Aorta (tissue), 5 donors: ENCODE measurements at regions not wholly inside any gene's neighbourhood (a gene's known extent, or its start where the extent isn't known, plus 50 kb on each side); places are given as distances from the start of the nearest gene placed in this dataset.

ENCODE experiments used
- ATAC-seq: fragments of 200-7000 bp; cut with Tn5 transposase; one replicate; pipeline ENCODE4 v1.9.1; 2022; ENCODE audit warnings: moderate library complexity; ENCODE audit not compliant: low FRiP score
- DNase-seq, 2 donors: peaks; one replicate each; pipeline ENCODE4 v3.0.0-alpha.2; 2020
- H3K27ac ChIP-seq, 2 donors: one replicate each; pipeline ENCODE4 v1.5.1; 2013; ENCODE audit warnings: low read length in 2 of 2, mild to moderate bottlenecking in 2 of 2, moderate library complexity in 2 of 2, control low read depth in 1 of 2, inconsistent platforms in 1 of 2, low read depth in 1 of 2
- H3K27me3 ChIP-seq, 2 donors: one replicate each; pipeline ENCODE4 v1.6.1; 2013; ENCODE audit warnings: control low read depth in 1 of 2, low read length in 1 of 2, mild to moderate bottlenecking in 1 of 2, moderate library complexity in 1 of 2; ENCODE audit not compliant: insufficient read depth in 2 of 2, control insufficient read depth in 1 of 2
- H3K36me3 ChIP-seq, 2 donors: one replicate each; pipeline ENCODE4 v1.6.1; 2013; ENCODE audit warnings: control low read depth in 1 of 2, low read length in 1 of 2, mild to moderate bottlenecking in 1 of 2; ENCODE audit not compliant: insufficient read depth in 2 of 2, control insufficient read depth in 1 of 2
- H3K4me1 ChIP-seq, 2 donors: one replicate each; pipeline ENCODE4 v1.6.1; 2013; ENCODE audit warnings: low read length in 2 of 2, control low read depth in 1 of 2, mild to moderate bottlenecking in 1 of 2, moderate library complexity in 1 of 2; ENCODE audit not compliant: insufficient read depth in 2 of 2, control insufficient read depth in 1 of 2
- H3K4me3 ChIP-seq, 2 donors: one replicate each; pipeline ENCODE4 v1.5.1; 2013; ENCODE audit warnings: low read length in 2 of 2, control low read depth in 1 of 2, mild to moderate bottlenecking in 1 of 2
- H3K9me3 ChIP-seq: one replicate; pipeline ENCODE4 v1.6.1; 2013; ENCODE audit warnings: mild to moderate bottlenecking, low read length; ENCODE audit not compliant: control insufficient read depth
- WGBS, 2 donors: extraction: QIAGEN DNeasy Blood & Tissue Kit; methylation state at CpG; one replicate each; pipeline ENCODE4 v1.1.7; 2013; 5-methylcytosine and 5-hydroxymethylcytosine counted together
- intact Hi-C, 2 donors: fragments of 100-400 bp; cut with DNase I; formaldehyde crosslinking; loops; one replicate each; pipeline versions ENCODE4 v1.14.2 to v1.15.0; 2022
- donor health status: healthy with polysubstance abuse.
- donor health status: Bipolar disorder and iron deficiency.
- donor health status: DM: no; HTN: no; CAD: no.
- donor health status: DM: no; HTN: no; CAD: no.
- donor health status: DM: yes; HTN: yes; CAD: no.

DNA sequence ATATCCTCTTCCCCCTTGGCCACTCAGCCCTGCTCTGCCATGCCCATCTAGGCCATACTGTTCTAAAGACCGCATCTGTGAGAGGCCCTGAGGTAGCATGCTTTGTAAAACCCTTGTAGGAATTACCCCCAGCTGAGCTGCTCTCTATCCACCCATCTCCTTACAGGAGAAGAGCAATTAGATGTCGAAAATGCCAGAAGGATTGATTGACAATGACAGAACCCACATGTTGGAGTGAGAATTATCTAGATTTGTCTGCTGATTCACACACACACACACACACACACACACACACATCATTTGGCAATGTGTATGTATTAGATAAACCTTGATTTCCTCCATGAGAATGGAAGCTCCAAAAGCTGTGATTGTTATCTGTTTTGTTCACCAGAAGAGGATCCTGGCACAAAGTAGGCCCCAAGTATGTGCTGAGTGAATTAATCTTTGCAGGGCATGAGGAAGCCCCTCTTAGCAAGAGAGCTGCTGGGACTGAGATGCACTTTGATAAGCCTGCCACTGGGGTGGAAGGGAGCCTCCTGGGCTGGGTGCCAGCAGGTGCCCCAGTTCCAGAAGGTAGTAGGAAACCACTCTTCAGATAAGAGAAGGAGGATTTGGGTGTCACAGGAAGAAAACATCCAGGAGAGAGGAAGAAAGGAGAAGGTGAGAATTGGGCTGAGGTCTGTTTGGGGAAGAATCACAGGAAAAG lies 187.5 kb upstream of the ADO start:
- intact Hi-C loops = no loop called here
- H3K4me1 ChIP-seq = no peaks in the 10 kb centered on the region

DNA sequence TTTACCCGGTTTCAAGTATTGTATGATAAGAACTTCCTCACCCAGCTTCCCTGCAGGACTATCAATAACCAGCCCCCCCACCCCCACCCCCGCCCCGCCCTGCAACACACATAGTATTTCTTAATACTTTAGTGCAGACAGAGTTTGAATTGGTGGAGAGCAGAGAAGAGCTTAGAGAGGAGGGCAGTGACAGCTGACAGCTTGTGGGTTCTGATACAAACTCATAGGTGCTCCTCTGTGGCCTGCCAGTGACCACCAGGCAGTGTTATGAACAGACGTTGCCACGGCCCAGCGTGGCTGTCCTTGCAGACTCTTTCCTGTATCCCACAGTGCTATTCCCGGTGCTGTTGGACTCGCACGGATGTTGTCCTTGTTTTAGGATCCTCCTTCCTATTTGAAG lies 186.9 kb upstream of the ADO start:
- DNase-seq = no peak
- Histone ChIP-seq H3K4me3 (no peak overlapping the region), H3K27ac (no peak overlapping the region), H3K27me3 (no peaks in the 10 kb centered on the region), H3K9me3 (no peaks in the 10 kb centered on the region), H3K4me1 (no peaks in the 10 kb centered on the region), H3K36me3 (no peaks in the 10 kb centered on the region)
- intact Hi-C loops = no loop called here
- 80 to 82% methylated on average over 9 of the region's 9 CpGs for WGBS, 2 donors
- ATAC-seq = peak; percentile 16

More for the DNA sequence above, 187.5 kb upstream of the ADO start:
- H3K27me3 ChIP-seq = no peaks in the 10 kb centered on the region
- no peaks in the 10 kb centered on the region for H3K9me3 ChIP-seq
- H3K27ac ChIP-seq = no peak overlapping the region
- DNase-seq = no peak
- no peaks in the 10 kb centered on the region for H3K36me3 ChIP-seq
- 87 to 97% methylated on average over 2 of the region's 2 CpGs for WGBS, 2 donors
- no peak for ATAC-seq
- no peak overlapping the region for H3K4me3 ChIP-seq

DNA sequence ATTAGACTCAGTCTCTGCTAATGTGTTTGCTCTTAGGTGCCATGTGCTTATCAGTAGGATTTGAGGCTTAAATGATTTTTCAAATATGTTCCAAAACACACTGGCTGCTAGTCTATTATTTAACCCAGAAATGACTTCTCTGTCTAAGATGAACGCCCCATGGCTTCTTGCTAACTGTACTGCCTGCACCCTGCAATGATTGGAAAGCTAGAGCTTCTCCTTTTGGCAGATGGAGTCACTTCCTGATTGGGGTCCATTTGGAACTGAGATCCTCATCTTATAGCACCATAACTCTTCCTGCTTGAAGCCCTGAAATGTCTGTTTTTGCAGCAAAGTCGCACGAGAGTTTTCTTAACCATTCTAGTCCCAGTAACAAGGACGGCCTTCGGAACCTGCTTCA lies 186.5 kb upstream of the ADO start:
- ATAC-seq = no peak

GRCh38 chr10:62618576-62619412 lies 185.7 kb upstream of the ADO start:
- intact Hi-C loops = no loop called here
- peak in 1 of 2 donors; percentile 82 for DNase-seq

More for the DNA sequence above, 186.5 kb upstream of the ADO start:
- no peaks in the 10 kb centered on the region for H3K27me3 ChIP-seq
- DNase-seq = no peak
- intact Hi-C loops = no loop called here
- H3K36me3 ChIP-seq = no peaks in the 10 kb centered on the region
- no peak overlapping the region for H3K27ac ChIP-seq
- 83 to 84% methylated on average over 5 of the region's 5 CpGs for WGBS, 2 donors
- H3K4me3 ChIP-seq = no peak overlapping the region
- H3K4me1 ChIP-seq = no peaks in the 10 kb centered on the region
- no peaks in the 10 kb centered on the region for H3K9me3 ChIP-seq

GRCh38 chr10:62619413-62619738 lies 185.1 kb upstream of the ADO start:
- ATAC-seq (no peak), DNase-seq (no peak)
- Histone ChIP-seq H3K27ac (no peak overlapping the region), H3K9me3 (no peaks in the 10 kb centered on the region), H3K4me1 (no peaks in the 10 kb centered on the region), H3K27me3 (no peaks in the 10 kb centered on the region), H3K4me3 (no peak overlapping the region), H3K36me3 (no peaks in the 10 kb centered on the region)
- intact Hi-C loops = no loop called here
- WGBS, 2 donors = 93 to 98% methylated on average over 2 of the region's 2 CpGs

More at GRCh38 chr10:62618576-62619412, 185.7 kb upstream of the ADO start:
- Histone ChIP-seq H3K4me3 (no peak overlapping the region), H3K4me1 (no peaks in the 10 kb centered on the region), H3K27ac (no peak overlapping the region), H3K36me3 (no peaks in the 10 kb centered on the region), H3K9me3 (no peaks in the 10 kb centered on the region), H3K27me3 (no peaks in the 10 kb centered on the region)
- WGBS, 2 donors = 71 to 74% methylated on average over 7 of the region's 7 CpGs
- ATAC-seq = peak; percentile 41

- no peaks in the 10 kb centered on the region for H3K36me3 ChIP-seq
- peak; percentile 58 for ATAC-seq
- no peak for DNase-seq
These were observed 184.0 kb upstream of the ADO start for GRCh38 chr10:62620491-62620890.

GRCh38 chr10:62623223-62623622 lies 181.3 kb upstream of the ADO start:
- Histone ChIP-seq H3K9me3 (no peaks in the 10 kb centered on the region), H3K36me3 (no peaks in the 10 kb centered on the region), H3K4me3 (no peak overlapping the region), H3K4me1 (no peaks in the 10 kb centered on the region), H3K27ac (no peak overlapping the region), H3K27me3 (no peaks in the 10 kb centered on the region)
- intact Hi-C loops = no loop called here
- 83 to 88% methylated on average over 7 of the region's 7 CpGs for WGBS, 2 donors
- ATAC-seq (no peak), DNase-seq (no peak)

More at GRCh38 chr10:62620491-62620890, 184.0 kb upstream of the ADO start:
- Histone ChIP-seq H3K4me3 (no peak overlapping the region), H3K27ac (no peak overlapping the region), H3K27me3 (no peaks in the 10 kb centered on the region), H3K9me3 (no peaks in the 10 kb centered on the region), H3K4me1 (no peaks in the 10 kb centered on the region)
- WGBS, 2 donors = 82 to 87% methylated on average over 2 of the region's 2 CpGs
- intact Hi-C loops = no loop called here

GRCh38 chr10:62625484-62625883 lies 179.0 kb upstream of the ADO start:
- H3K27me3 ChIP-seq = no peaks in the 10 kb centered on the region
- 51 to 55% methylated on average over 2 of the region's 2 CpGs for WGBS, 2 donors
- ATAC-seq = no peak
- no peak for DNase-seq
- H3K4me1 ChIP-seq = no peaks in the 10 kb centered on the region
- no peak overlapping the region for H3K4me3 ChIP-seq
- intact Hi-C loops = no loop called here
- no peaks in the 10 kb centered on the region for H3K9me3 ChIP-seq
- H3K27ac ChIP-seq = no peak overlapping the region
- H3K36me3 ChIP-seq = no peaks in the 10 kb centered on the region

DNA sequence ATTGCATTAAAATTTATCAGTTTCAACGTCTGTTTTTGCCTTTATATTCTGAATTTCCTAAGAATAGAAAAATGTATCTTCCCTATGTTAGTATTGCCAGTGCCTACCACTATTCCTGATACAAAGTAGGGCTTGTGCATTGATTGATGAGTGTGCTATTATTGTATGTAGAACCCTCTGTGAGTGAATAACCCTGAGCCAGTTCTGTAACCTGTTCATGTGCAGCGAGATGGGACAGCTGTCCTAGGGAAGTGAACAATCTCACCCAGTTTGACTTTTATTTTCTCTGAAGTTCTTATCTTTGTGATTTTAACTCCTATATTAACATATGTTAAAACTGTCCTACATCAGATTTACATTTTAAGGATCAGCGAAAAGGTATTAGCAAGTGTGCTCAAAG lies 178.4 kb upstream of the ADO start:
- Histone ChIP-seq H3K4me1 (no peaks in the 10 kb centered on the region), H3K36me3 (no peaks in the 10 kb centered on the region), H3K9me3 (no peaks in the 10 kb centered on the region), H3K27ac (no peak overlapping the region), H3K4me3 (no peak overlapping the region), H3K27me3 (no peaks in the 10 kb centered on the region)
- 61 to 66% methylated on average over 3 of the region's 3 CpGs for WGBS, 2 donors
- DNase-seq (no peak), ATAC-seq (no peak)
- intact Hi-C loops = no loop called here
